Amygdala (tissue), 56 donors: ENCODE measurements at regions not wholly inside any gene's neighbourhood (a gene's known extent, or its start where the extent isn't known, plus 50 kb on each side); places are given as distances from the start of the nearest gene placed in this dataset.
"Not testable (repeated sequence)": the region's sequence is repeated elsewhere in the genome, so short reads cannot be mapped to it uniquely, and the experiment has no call there.

ENCODE experiments used
- DNase-seq, 56 donors: peaks; one replicate each; lab custom pipeline; 2025; lab: John Stamatoyannopoulos, UW

DNA sequence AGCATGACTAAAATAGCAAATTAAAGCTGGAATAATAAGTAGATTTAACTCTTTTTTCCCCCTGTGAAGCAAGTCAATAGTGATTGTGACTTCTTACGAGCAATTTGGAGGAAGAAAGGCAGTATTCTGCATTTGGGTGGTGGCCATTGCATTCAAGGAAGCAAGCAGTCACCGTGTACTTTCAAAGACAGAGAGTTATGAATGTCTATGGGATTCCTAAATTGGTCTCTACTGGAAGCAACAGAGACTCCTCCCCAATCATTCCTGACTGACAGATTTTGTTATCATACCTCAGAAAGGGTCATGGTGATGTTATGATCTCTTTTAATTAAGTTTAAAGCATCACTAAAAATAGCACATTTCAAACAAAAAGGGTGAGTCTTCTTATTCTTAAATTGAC, 287.2 kb upstream of the KITLG start:
- DNase-seq = no peak

DNA sequence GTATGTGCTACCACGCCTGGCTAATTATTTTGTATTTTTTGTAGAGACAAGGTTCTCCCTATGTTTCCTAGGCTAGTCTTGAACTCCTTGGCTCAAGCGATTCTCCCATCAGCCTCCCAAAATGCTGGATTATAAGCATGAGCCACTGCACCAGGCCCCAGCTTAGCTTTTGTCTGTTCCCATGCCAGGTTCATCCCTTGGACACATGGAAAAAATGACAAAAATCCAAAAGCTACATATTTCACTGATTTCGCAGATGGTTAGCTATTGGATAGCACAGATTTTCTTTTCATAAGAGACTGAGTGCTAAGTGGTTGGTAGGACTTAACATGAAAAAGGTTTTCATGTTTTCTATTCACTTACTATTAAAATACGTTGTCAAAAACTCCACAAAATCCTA, 286.6 kb upstream of the KITLG start:
- DNase-seq = no peak

DNA sequence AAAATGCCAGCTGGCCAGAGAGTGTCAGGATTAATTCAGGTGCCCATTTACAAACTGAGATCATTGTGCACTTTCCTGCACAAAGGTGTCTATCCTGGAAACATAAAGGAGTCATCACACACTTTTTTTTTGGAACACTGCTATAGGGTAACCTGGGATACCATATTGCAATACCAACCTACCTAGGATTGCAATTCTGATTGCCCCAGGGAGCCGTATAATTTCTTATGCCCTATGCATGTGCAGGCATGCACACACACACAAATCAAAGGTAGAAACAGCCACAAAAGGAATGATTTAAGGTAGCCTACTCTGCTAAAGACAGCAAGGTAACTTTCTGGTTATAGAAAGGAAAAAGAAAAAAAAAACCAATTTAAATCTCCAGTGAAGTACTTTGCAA, 285.3 kb upstream of the KITLG start:
- DNase-seq = no peak

DNA sequence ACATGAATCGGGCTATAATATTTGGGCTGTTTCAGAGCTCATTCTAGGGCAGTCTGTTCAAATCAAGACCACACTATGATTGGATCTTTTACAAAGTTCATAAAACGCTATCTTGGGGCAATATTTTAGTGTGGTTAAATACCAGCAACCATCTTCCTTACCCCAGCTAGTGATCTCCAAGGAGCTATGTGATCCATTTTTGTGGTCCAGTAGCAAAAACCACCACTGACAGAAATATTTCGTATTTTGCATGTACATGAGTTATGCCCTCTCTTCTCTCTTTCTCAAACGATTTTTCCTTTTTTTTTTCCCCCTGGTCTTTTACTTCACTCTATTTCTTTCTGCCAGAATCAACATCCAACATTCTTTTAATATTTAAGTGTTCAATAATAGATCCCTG, 280.6 kb upstream of the KITLG start:
- no peak for DNase-seq

DNA sequence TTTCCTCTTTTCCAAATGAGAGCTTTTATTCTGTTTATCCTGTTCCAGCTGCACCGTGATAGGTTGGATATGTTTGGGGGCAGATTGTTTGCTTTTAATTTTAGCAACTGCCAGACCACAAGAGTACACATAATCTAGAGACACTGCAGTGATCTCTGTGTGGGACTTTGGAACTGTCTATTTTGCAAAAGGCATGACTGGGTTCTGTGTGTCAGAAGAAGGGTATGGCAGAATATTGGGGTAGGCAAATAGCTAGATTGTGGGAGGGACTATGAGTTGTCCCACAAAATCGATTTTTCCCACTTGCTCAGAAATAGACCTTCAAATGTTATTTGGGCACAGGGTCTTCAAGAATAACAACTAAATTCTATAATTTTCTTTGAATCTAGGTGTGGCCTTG, 275.9 kb upstream of the KITLG start:
- no peak for DNase-seq

DNA sequence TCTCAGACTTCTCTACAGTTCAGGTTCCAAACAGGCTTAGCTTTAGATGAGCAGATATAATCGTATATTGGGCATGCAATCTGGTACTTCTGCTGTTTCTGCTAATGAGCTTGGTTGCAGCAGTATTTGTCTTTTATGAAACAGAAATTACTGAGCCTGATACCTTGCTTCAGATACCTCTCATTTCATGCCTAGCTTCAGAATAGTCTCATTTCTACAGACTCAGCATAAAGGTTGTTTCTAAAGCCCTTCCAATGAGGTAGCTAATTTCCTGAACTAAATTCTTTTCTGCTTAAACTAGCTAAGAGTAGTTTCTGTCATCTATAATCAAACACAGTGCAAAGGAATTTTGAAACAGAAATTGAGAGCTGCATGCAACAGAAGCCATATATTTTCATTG, 275.0 kb upstream of the KITLG start:
- no peak for DNase-seq

DNA sequence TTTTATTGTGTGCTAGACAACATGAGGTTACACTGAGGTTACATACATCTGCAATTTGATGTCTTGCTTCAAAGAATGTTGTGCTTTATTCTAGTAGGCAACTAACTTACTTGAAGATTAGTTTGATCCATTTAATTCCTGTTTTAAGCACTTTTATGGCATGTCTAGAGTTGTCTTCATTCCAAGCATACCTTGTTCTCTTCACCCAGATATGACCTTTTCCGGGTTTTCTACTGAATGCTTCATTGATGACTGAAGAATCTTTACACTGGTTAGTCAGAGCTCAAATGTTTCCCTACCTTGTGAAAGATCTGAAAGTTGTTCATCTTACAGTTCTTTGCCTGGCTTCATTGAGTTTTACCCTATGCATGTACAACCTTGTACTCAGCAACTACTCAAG, 274.0 kb upstream of the KITLG start:
- no peak for DNase-seq

DNA sequence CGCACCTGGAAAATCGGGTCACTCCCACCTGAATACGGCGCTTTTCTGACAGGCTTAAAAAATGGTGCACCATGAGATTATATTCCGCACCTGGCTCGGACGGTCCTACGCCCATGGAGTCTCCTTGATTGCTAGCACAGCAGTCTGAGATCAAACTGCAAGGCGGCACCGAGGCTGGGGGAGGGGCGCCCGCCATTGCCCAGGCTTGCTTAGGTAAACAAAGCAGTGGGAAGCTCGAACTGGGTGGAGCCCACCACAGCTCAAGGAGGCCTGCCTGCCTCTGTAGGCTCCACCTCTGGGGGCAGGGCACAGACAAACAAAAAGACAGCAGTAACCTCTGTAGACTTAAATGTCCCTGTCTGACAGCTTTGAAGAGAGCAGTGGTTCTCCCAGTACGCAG, 267.0 kb upstream of the KITLG start:
- not testable (repeated sequence) for DNase-seq

DNA sequence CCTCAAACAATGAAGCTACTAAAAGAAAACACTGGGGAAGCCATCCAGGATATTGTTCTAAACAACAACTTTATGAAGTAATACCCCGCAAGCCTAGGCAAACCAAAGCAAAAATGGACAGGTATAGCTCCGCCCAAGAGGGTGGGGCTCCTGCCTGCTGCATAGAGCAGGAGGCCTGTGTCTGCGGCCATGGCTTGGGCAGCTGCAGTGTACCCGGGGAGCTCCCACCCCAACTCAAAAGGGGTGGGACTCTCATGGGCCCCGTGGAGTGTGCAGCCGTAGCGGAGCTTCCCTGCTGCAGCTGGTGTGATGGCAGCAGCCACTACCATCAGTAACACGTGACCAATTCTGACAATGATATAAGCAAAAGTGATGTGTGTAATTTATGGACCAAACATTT, 264.2 kb upstream of the KITLG start:
- no peak for DNase-seq

DNA sequence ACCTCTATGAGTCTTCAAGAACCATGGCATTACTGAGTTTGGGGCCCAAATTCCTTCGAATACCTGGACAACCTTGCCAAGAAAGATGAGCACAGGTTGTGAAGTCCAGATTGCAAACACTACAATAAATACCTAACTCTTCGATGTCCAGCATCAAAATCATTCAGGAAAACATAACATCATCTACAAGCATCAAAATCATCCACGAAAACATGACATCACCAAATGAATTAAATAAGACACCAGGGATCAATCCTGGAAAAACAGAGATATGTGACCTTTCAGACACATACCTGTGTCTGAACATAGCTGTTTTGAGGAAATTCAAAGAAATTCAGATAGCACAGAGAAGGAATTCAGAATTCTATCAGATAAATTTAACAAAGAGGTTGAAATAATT, 262.0 kb upstream of the KITLG start:
- DNase-seq = no peak

DNA sequence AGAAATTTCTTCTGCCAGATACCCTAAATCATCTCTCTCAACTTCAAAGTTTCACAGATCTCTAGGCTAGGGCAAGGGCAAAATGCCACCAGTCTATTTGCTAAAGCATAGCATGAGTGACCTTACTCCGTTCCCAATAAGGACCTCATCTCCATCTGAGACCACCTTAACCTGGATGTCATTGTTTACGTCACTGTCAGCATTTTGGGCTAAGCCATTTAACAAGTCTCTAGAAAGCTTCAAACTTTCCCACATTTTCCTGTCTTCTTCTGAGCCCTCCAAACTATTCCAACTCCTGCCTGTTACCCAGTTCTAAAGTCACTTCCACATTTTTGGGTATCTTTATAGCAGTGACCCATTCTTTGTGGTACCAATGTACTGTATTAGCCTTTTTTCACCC, 259.2 kb upstream of the KITLG start:
- DNase-seq = no peak

DNA sequence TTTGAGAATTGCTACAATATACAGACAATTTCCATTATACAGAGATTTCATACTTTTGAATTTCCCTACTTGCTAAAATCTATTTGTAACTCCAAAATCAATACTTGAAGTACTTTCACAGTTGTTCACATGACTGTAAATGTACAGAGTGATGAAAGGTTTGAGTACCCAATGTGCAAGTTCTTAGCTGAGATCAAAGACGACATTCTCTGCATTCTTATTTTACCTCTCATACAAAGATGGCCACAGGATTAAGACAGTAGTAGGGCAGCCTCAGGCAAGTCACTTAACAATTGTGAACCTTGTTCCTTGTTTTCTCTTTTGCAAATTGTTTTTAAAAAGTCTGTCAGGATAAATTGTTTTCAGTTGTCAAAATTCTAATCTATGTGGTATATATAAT, 255.9 kb upstream of the KITLG start:
- no peak for DNase-seq

DNA sequence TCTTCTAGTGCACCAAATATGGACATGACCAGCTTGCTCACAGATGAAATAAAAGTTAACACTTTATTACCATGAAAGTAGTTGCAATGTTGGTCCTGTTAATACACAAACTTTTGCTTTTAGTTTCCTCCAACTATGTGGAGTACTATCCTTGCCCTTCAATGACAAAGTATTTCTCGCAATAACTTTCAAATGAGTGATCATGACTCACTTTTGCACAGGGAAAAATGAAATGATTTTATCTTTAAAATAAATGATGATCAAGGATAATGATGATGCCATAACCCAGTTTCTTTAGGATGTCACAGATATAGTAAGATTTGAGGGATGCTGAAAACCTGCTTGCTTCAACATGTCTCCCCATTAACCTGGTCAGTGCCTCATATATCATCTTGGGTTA, 254.0 kb upstream of the KITLG start:
- DNase-seq = no peak

DNA sequence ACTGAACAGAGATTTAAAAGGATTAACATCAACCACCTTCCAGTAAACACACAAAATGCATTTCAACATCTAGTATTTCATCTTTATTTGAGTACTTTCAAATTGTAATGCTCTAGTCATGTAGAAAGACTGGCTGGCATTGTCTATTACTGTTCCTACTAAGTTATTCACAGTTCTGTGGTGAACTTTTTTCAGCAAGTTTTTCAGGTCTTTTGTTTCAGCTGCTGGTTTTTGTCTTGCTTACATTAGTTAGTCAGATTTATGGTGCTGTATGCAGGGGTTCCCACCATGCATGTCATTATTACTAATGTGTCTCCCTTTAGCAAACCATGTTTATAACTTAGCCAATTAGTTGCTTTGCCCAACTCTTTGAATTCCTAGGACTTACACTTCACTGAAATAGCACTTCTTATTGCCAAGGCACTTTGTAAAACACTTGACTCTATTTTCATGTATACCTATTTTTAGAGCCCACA, 253.4 kb upstream of the KITLG start:
- DNase-seq = no peak

DNA sequence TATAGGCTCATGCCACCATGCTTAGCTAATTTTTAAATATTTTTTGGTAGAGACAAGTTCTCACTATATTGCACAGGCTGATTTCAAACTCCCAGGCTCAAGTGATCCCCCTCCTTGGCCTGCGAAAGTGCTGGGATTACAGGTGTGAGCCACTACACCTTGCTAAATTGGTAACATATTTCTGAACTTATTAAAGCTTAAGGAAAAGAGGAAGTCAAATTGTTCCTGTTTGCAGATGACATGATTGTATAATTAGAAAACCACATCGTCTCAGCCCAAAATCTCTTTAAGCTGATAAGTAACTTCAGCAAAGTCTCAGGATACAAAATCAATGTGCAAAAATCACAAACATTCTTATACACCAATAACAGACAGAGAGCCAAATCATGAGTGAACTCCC, 248.3 kb upstream of the KITLG start:
- DNase-seq = not testable (repeated sequence)

DNA sequence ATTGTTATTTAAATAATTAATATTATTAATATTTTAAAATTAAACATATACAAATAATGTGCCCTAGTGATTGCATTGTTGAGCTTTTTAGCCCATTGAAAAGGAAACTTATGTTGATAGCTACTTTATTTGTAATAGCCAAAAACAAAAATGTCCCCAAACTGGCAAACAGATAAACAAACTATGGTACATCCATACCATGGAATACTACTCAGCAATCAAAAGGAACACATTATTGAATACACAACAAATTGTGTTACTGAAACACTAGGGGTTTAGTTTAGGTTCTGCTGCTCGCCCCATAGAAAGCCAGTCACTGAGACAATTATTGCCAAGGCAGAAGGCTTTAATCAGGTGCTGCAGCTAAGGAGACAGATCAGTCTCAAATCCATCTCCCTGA, 239.7 kb upstream of the KITLG start:
- no peak for DNase-seq

DNA sequence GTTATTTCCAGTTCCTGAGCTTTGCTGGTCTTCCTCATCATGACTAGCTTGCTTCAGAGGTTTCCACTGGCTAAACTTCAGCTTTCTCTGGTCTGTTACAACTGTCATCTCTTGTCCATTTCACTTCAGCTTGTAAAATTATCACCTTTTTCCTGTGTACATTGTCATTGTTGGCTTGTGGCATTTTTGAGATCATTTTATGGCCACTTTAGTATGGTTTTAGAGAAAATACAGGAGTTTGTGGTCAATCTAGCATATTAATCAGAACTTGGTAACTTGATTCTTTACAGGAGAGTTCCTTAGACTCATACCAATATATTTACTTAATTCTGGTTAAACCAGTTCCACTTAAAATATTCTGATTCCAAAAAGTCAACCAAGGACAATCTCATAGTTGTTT, 235.9 kb upstream of the KITLG start:
- no peak for DNase-seq

DNA sequence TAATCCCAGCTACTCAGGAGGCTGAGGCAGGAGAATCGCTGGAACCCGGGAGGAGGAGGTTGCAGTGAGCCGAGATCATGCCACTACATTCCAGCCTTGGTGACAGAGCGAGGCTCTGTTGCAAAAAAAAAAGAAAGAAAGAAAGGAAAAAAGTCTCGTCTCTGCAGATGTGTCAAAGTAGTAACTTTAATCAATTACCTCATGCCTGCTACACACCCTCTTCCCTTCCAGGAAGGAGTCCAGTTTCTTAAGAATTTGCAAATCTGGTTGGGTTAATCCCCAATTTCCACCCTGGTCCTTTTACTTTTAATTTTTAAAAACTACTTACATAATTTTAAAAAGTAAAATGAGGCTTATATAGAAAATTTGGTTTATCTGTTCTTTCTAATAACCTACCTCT, 234.5 kb upstream of the KITLG start:
- DNase-seq = no peak

DNA sequence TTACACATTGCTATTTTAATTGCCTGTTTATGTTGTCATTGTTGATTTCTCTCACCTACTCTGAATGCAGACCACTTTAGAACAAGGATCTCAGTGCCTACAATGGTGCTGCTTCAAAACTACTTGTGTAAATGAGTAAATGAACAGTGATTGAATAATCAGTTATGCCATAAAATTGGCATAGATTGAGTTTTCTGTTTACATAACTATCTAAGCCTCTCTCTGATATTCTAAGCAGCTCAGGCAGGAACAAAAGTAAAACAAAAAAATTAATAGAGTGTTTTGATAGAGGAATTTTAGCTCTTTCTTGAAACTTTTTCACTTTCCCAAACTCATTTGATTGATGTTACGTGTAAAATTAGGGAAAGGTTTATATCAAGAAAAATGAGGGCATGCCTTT, 232.3 kb upstream of the KITLG start:
- no peak for DNase-seq

DNA sequence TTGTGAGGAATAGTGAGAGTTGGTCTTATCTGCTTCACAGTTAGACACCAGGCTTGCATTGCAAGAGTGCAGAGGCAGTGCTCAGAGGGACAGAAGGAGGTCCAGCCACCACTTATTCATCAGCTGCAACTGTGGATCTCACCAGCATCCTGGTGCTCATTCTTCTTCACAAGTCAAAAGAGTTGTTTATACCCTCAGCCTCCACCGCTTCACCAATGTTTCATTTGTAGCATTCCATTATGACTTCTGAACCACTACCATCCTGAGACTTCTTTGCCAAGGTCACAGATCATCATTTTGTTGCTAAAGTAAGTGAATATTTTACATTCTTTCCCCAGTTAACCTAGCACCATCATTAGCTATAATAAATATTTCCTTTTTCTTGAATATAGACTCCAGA, 230.5 kb upstream of the KITLG start:
- DNase-seq = no peak

DNA sequence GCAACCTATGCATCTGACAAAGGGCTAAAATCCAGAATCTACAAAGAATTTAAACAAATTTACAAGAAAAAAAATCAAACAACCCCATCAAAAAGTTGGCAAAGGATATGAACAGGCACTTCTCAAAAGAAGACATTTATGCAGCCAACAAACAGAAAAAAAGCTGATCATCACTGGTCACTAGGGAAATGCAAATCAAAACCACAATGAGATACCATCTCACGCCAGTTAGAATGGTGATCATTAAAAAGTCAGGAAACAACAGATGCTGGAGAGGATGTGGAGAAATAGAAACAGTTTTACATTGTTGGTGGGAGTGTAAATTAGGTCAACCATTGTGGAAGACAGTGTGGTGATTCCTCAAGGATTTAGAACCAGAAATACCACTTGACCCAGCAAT, 229.6 kb upstream of the KITLG start:
- not testable (repeated sequence) for DNase-seq

DNA sequence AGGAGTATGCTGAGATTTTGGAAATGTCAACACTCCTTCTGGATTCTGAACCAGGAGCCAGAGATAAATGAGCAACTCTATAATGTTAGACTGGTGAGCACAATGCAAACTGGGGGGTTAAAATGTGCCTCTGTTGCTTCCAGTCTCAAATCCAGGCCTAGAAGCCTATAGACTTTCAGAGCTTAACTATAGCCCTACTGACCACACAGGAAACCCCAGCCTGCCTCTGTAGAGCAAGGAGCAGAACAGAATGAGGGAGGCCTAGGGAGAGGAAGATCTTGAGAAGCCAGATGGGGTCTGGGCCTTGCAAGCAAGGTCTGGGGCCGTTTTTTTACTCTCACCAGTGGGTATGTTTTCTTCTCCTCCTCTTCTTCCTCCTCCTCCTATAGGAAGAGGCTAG, 225.4 kb upstream of the KITLG start:
- no peak for DNase-seq

DNA sequence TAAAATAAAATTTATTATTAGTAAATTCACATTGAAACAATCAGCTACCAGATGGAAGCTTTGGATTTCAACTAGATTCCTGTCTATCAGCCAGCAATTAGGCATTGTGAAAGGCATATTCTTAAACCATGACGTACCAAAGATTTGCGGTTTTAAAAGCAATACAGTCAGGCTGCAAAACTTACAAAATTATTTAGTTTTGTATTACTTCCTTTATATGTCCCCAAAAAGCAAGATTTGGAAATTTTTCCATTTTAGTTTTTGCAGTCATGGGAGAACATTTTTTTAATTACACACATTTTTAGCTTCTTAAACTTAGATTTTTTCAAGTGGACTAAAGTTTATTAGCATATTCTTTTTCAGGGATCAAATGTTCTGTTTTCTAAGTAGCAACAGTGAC, 225.0 kb upstream of the KITLG start:
- DNase-seq = no peak
